ENCODE measurements at regions not wholly inside any gene's neighbourhood (a gene's known extent, or its start where the extent isn't known, plus 50 kb on each side); places are given as distances from the start of the nearest gene placed in this dataset.

- no peak for TF ChIP-seq CTCF (conservative IDR thresholded peaks at IDR 0.05; ENCODE audit: control insufficient read depth, insufficient read depth, low read depth, low read length)
- DNase-seq (ENCODE audit: low read depth) = no peak
- H3K4me3 ChIP-seq (ENCODE audit: control insufficient read depth, low read depth, low read length) = no peak overlapping the region
Observed at GRCh38 chr2:34107811-34108210, 508.7 kb upstream of the FAM98A start.

DNA sequence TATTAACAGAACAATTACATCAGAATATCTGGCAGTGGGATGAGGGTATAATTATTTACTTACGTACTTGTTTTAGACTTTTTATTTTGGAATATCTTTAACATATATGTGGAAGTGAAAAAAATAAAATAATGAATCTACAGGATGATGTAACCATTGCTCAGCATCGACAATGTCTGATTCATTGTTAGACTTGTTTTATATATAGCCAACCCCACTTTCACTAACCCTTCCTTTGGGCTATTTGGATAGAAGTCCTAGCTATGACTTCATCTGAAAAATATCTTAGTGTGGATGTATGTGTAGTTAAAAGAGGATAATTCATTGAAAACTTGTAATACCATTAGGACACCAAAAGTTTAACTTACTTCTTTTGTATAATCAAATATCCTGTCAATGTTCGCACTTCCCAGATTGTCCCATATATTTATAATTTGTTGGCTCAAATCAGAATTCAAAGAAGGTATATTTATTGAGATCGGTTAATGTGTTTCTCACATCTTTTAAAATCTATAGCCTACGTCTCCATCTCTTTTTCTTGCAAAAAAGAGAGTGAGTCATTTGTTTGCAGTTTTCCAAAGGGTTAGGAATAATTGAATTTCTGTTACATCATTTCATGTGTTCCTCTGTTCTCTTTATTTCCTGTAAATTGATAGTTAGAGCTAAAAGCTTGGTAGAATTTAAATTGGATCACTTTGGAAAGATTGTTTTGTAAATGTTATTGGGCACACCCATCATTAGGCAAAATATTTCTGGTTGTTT lies 506.1 kb upstream of the FAM98A start:
- no peak overlapping the region for H3K4me3 ChIP-seq (ENCODE audit: control insufficient read depth, low read depth, low read length)

DNA sequence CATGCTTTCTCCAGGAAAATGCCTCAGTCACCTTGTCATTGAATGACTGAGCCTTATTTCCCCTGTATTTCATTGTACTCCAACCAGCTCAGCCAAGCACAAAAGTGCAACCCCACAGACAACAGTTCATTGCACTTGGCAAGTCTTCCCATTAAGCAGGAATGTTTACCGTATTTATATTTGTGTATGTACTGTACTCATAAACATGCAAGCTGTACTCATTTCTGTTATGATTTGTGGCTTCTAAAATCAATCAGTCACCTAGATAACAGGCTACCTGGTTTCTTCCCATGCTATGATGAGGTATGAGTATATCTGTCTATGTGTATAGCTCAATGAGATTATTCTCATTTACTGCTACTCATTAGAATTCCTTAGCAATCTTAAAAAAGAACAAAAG lies 505.5 kb upstream of the FAM98A start:
- no peak overlapping the region for H3K4me3 ChIP-seq (ENCODE audit: control insufficient read depth, low read depth, low read length)
- TF ChIP-seq CTCF (conservative IDR thresholded peaks at IDR 0.05; ENCODE audit: control insufficient read depth, insufficient read depth, low read depth, low read length) = no peak
- DNase-seq (ENCODE audit: low read depth) = peak; percentile 30

More for the DNA sequence above, 506.1 kb upstream of the FAM98A start:
- TF ChIP-seq CTCF (conservative IDR thresholded peaks at IDR 0.05; ENCODE audit: control insufficient read depth, insufficient read depth, low read depth, low read length) = no peak
- peak; percentile 85 for DNase-seq (ENCODE audit: low read depth)

DNA sequence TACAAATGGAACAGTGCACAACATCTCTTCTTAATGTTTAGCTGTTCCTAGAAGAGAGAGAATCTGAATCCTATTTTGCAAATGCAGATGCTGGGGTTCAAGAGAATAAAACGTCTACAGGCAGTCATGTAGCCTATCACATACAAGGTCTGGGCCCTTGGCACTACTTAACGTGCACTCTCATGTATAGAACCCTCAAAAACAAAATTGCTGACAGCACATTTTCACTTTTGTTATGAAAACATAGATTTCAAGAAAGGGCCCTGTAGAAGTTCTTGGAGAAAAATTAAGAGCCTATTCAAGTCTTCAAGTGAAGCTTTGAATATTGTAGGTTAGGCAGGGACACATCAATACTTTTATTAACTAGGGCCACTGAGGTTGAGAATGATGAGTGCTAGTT lies 504.3 kb upstream of the FAM98A start:
- TF ChIP-seq CTCF (conservative IDR thresholded peaks at IDR 0.05; ENCODE audit: control insufficient read depth, insufficient read depth, low read depth, low read length) = no peak

GRCh38 chr2:34102339-34102738 lies 503.2 kb upstream of the FAM98A start:
- no peak overlapping the region for H3K4me3 ChIP-seq (ENCODE audit: control insufficient read depth, low read depth, low read length)
- peak; percentile 67 for DNase-seq (ENCODE audit: low read depth)
- no peak for TF ChIP-seq CTCF (conservative IDR thresholded peaks at IDR 0.05; ENCODE audit: control insufficient read depth, insufficient read depth, low read depth, low read length)

More for the DNA sequence above, 504.3 kb upstream of the FAM98A start:
- DNase-seq (ENCODE audit: low read depth) = no peak
- no peak overlapping the region for H3K4me3 ChIP-seq (ENCODE audit: control insufficient read depth, low read depth, low read length)

DNA sequence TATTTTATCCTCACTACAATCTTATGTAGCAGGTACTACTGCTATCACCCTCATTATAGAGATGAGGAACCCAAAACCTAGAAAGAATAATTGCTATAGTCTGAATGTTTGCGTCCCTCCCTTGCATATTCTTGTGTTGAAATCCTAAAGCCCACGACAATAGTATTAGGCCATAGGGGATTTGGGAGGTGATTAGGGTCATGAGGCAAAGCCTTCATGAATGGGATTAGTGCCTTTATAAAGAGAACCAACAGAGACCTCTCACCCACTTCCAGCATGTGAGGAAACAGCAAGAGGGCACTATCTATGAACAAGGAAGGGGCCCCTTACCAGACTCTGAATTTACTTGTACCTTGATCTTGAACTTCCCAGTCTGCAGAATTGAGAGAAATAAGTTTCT lies 500.3 kb upstream of the FAM98A start:
- no peak for DNase-seq (ENCODE audit: low read depth)
- no peak for TF ChIP-seq CTCF (conservative IDR thresholded peaks at IDR 0.05; ENCODE audit: control insufficient read depth, insufficient read depth, low read depth, low read length)
- H3K4me3 ChIP-seq (ENCODE audit: control insufficient read depth, low read depth, low read length) = no peak overlapping the region
